ENCODE measurements at regions not wholly inside any gene's neighbourhood (a gene's known extent, or its start where the extent isn't known, plus 50 kb on each side); places are given as distances from the start of the nearest gene placed in this dataset.

GRCh38 chr17:33442320-33442719 lies 149.2 kb upstream of the ASIC2 start:
- POLR2A ChIA-PET, result no interaction called here
- CTCF ChIA-PET (ENCODE audit: low intra/inter-chr PET ratio, low total read pairs), result no interaction called here
- in situ Hi-C loops (cut with HindIII; ENCODE audit: extremely low pct_ligation_motif_present, low pct_unique_long_range_greater_than_20kb), result no loop called here

GRCh38 chr17:33444731-33445130 lies 151.6 kb upstream of the ASIC2 start:
- no peak overlapping the region for H3K4me2 ChIP-seq (ENCODE audit: low read depth, low read length)
- no peak for TF ChIP-seq ZBTB40 (IDR thresholded peaks at IDR 0.05)
- TF ChIP-seq ZBTB40 (CRISPR knock-in tag; IDR thresholded peaks at IDR 0.05), result peak; percentile 24; the same call in 1 of the 2 replicates
- no peak for TF ChIP-seq HIVEP1 (CRISPR knock-in tag; IDR thresholded peaks at IDR 0.05)
- no peak overlapping the region for H2AFZ ChIP-seq (ENCODE audit: low read length)
- H3K79me2 ChIP-seq (ENCODE audit: insufficient read depth, low read length), result no peaks in the 10 kb centered on the region
- ChIA-PET CTCF (ENCODE audit: low intra/inter-chr PET ratio, low total read pairs) (no interaction called here), POLR2A (no interaction called here)
- in situ Hi-C loops (cut with HindIII; ENCODE audit: extremely low pct_ligation_motif_present, low pct_unique_long_range_greater_than_20kb) (no loop called here), intact Hi-C loops (cut with micrococcal nuclease; ENCODE audit: unreplicated experiment) (no loop called here)
- H3K36me3 ChIP-seq (replicated peaks in 1 of 2; ENCODE audit: control insufficient read depth in 1 of 2, insufficient read depth in 2 of 2, low read length in 2 of 2), result no peaks in the 10 kb centered on the region
- H3K4me1 ChIP-seq (ENCODE audit: insufficient read depth, low read length), result no peaks in the 10 kb centered on the region
- no peaks in the 10 kb centered on the region; a peak in 1 of 5 replicates for H3K27me3 ChIP-seq (ENCODE audit: control insufficient read depth in 1 of 2, insufficient read depth in 2 of 2, low read length in 2 of 2)
- no peak overlapping the region for H3K9ac ChIP-seq (ENCODE audit: insufficient read depth, low read depth, low read length)
- peaks cover 38% of the 10 kb centered on the region for H3K9me3 ChIP-seq (ENCODE audit: low read length)
- no TSS peak for BruUV-seq (replicated peaks)
- H4K20me1 ChIP-seq (ENCODE audit: insufficient read depth, low read length), result no peaks in the 10 kb centered on the region
- H3K4me3 ChIP-seq (replicated peaks in 1 of 3; ENCODE audit: insufficient read depth in 1 of 3, low read depth in 2 of 3, low read length in 3 of 3), result no peak overlapping the region
- WGBS (ENCODE audit: low lambda C conversion rate), result 14% methylated on average over 3 of the region's 3 CpGs
- DNase-seq (ENCODE audit: low spot score) (no peak), FAIRE-seq (no peak), ATAC-seq (no peak)
- H3K27ac ChIP-seq (ENCODE audit: extremely low read length, insufficient read depth, low read length), result no peak overlapping the region

More at GRCh38 chr17:33442320-33442719, 149.2 kb upstream of the ASIC2 start:
- no peak for FAIRE-seq
- no peak for TF ChIP-seq ZNF503 (CRISPR knock-in tag; IDR thresholded peaks at IDR 0.05)
- TF ChIP-seq ATF7 (IDR thresholded peaks at IDR 0.05), result peak; percentile 88
- no peak for TF ChIP-seq ATF7 (CRISPR knock-in tag; IDR thresholded peaks at IDR 0.05)
- no peak for TF ChIP-seq TRIM24 (CRISPR knock-in tag; IDR thresholded peaks at IDR 0.05)
- ATAC-seq, result no peak
- 2% methylated on average over 1 of the region's 1 CpG for WGBS (ENCODE audit: low lambda C conversion rate)
- H3K9me3 ChIP-seq (ENCODE audit: low read length), result peaks cover 25% of the 10 kb centered on the region
- no peaks in the 10 kb centered on the region for H3K36me3 ChIP-seq (replicated peaks in 1 of 2; ENCODE audit: control insufficient read depth in 1 of 2, insufficient read depth in 2 of 2, low read length in 2 of 2)
- no peak overlapping the region for H3K4me3 ChIP-seq (replicated peaks in 1 of 3; ENCODE audit: insufficient read depth in 1 of 3, low read depth in 2 of 3, low read length in 3 of 3)
- H3K27me3 ChIP-seq (ENCODE audit: control insufficient read depth in 1 of 2, insufficient read depth in 2 of 2, low read length in 2 of 2), result no peaks in the 10 kb centered on the region
- no peak for DNase-seq (ENCODE audit: low spot score)
- no peaks in the 10 kb centered on the region for H4K20me1 ChIP-seq (ENCODE audit: insufficient read depth, low read length)
- H3K4me2 ChIP-seq (ENCODE audit: low read depth, low read length), result no peak overlapping the region
- no peak overlapping the region for H2AFZ ChIP-seq (ENCODE audit: low read length)
- no peaks in the 10 kb centered on the region for H3K4me1 ChIP-seq (ENCODE audit: insufficient read depth, low read length)
- no TSS peak for BruUV-seq (replicated peaks)
- intact Hi-C loops (cut with micrococcal nuclease; ENCODE audit: unreplicated experiment), result no loop called here
- H3K79me2 ChIP-seq (ENCODE audit: insufficient read depth, low read length), result no peaks in the 10 kb centered on the region
- H3K9ac ChIP-seq (ENCODE audit: insufficient read depth, low read depth, low read length), result no peak overlapping the region
- no peak overlapping the region for H3K27ac ChIP-seq (ENCODE audit: extremely low read length, insufficient read depth, low read length)

Measured in HepG2 (cell line).